Neuronal stem cell (in vitro differentiated cells): ENCODE measurements at regions not wholly inside any gene's neighbourhood (a gene's known extent, or its start where the extent isn't known, plus 50 kb on each side); places are given as distances from the start of the nearest gene placed in this dataset.
A peak's percentile ranks its signal among the peaks of the same experiment; 100 is the strongest.

Experiments used
- DNase-seq: peaks from one replicate; pipeline ENCODE4 v3.0.0-alpha.2; 2013; ENCODE audit warnings: low spot score
- H2AFZ ChIP-seq: one replicate; pipeline ENCODE4 v1.6.1; 2013; ENCODE audit warnings: mild to moderate bottlenecking, low read length, inconsistent platforms
- H2AK5ac ChIP-seq: 2 replicates; pipeline ENCODE4 v1.6.1; 2013; ENCODE audit warnings: low read depth, mild to moderate bottlenecking, inconsistent platforms, low read length, moderate library complexity, mixed read lengths
- H2BK120ac ChIP-seq: 2 replicates; pipeline ENCODE4 v1.6.1; 2013; ENCODE audit warnings: low read depth, mild to moderate bottlenecking, inconsistent platforms, low read length, moderate library complexity, mixed read lengths
- H2BK12ac ChIP-seq: one replicate; pipeline ENCODE4 v1.6.1; 2013; ENCODE audit warnings: low read length, inconsistent platforms
- H2BK15ac ChIP-seq: 2 replicates; pipeline ENCODE4 v1.6.1; 2013; ENCODE audit warnings: mild to moderate bottlenecking, low read length, inconsistent platforms, mixed read lengths
- H2BK5ac ChIP-seq: one replicate; pipeline ENCODE4 v1.6.1; 2013; ENCODE audit warnings: inconsistent platforms, mild to moderate bottlenecking, low read length, moderate library complexity
- H3K14ac ChIP-seq: one replicate; pipeline ENCODE4 v1.6.1; 2013; ENCODE audit warnings: low read length, inconsistent platforms
- H3K18ac ChIP-seq: 2 replicates; pipeline ENCODE4 v1.6.1; 2013; ENCODE audit warnings: low read length, inconsistent platforms
- H3K23ac ChIP-seq: 2 replicates; pipeline ENCODE4 v1.6.1; 2013; ENCODE audit warnings: low read depth, mild to moderate bottlenecking, mixed read lengths, low read length, inconsistent platforms; ENCODE audit not compliant: poor library complexity
- H3K27ac ChIP-seq: replicated peaks from 3 replicates; pipeline ENCODE4 v1.5.1; 2013; ENCODE audit warnings: low read length, inconsistent platforms
- H3K27me3 ChIP-seq, 3 experiments: 2 replicates each; pipeline ENCODE4 v1.6.1; 2013; ENCODE audit warnings: low read length in 3 of 3, mild to moderate bottlenecking in 2 of 3, inconsistent platforms in 1 of 3, low read depth in 1 of 3, mixed read lengths in 1 of 3, moderate library complexity in 1 of 3; ENCODE audit not compliant: control insufficient read depth in 3 of 3, insufficient read depth in 3 of 3
- H3K36me3 ChIP-seq, 2 donors: replicated peaks in 1 of 2; 2 replicates each; pipeline ENCODE4 v1.6.1; 2013; ENCODE audit warnings: low read length in 2 of 2; ENCODE audit not compliant: control insufficient read depth in 2 of 2, insufficient read depth in 2 of 2
- H3K4ac ChIP-seq: 2 replicates; pipeline ENCODE4 v1.6.1; 2013; ENCODE audit warnings: inconsistent platforms, mild to moderate bottlenecking, low read length, moderate library complexity
- H3K4me1 ChIP-seq, 2 donors: 1 replicate in 1 of 2; 2 replicates in 1 of 2; pipeline ENCODE4 v1.6.1; 2013; ENCODE audit warnings: low read length in 2 of 2, low read depth in 1 of 2; ENCODE audit not compliant: control insufficient read depth in 2 of 2, insufficient read depth in 1 of 2
- H3K4me2 ChIP-seq: one replicate; pipeline ENCODE4 v1.6.1; 2013; ENCODE audit warnings: mild to moderate bottlenecking, low read length, inconsistent platforms; ENCODE audit not compliant: insufficient read depth, poor library complexity, severe bottlenecking
- H3K4me3 ChIP-seq, 2 donors: 2 replicates each; pipeline ENCODE4 v1.5.1; 2013; ENCODE audit warnings: low read length in 2 of 2, mild to moderate bottlenecking in 2 of 2, inconsistent platforms in 1 of 2, moderate library complexity in 1 of 2
- H3K79me1 ChIP-seq: one replicate; pipeline ENCODE4 v1.6.1; 2013; ENCODE audit warnings: low read depth, mild to moderate bottlenecking, inconsistent platforms, low read length, moderate library complexity
- H3K9ac ChIP-seq: one replicate; pipeline ENCODE4 v1.6.1; 2013; ENCODE audit warnings: mild to moderate bottlenecking, low read depth, low read length, inconsistent platforms; ENCODE audit not compliant: poor library complexity
- H3K9me3 ChIP-seq, 2 donors: replicated peaks in 1 of 2; 2 replicates each; pipeline versions ENCODE3 to v1.6.1; 2013; ENCODE audit warnings: low read length in 2 of 2, mild to moderate bottlenecking in 2 of 2, inconsistent platforms in 1 of 2, low read depth in 1 of 2, mixed read lengths in 1 of 2, moderate library complexity in 1 of 2; ENCODE audit not compliant: control insufficient read depth in 2 of 2, insufficient read depth in 1 of 2
- H4K8ac ChIP-seq: one replicate; pipeline ENCODE4 v1.6.1; 2013; ENCODE audit warnings: low read depth, mild to moderate bottlenecking, inconsistent platforms, low read length, moderate library complexity
- H4K91ac ChIP-seq: one replicate; pipeline ENCODE4 v1.6.1; 2013; ENCODE audit warnings: low read length, low read depth, mild to moderate bottlenecking, inconsistent platforms; ENCODE audit not compliant: poor library complexity
- WGBS, 2 donors: extraction: QIAGEN DNeasy Blood & Tissue Kit; methylation state at CpG; one replicate each; pipeline ENCODE4 v1.1.7; 2013; ENCODE audit warnings: missing lambda C conversion rate in 2 of 2, mixed read lengths in 1 of 2; ENCODE audit not compliant: insufficient read length in 2 of 2, insufficient replicate concordance in 1 of 2; ENCODE audit errors: extremely low coverage in 2 of 2; 5-methylcytosine and 5-hydroxymethylcytosine counted together

GRCh38 chr6:110558575-110558974, 82.2 kb upstream of the SLC22A16 start:
- no peak overlapping the region for H2BK15ac ChIP-seq
- WGBS, 2 donors: no CpG with 5 or more reads among the region's 5 CpGs
- H3K36me3 ChIP-seq: no peaks in the 10 kb centered on the region
- H2BK5ac ChIP-seq: no peak overlapping the region
- H3K4me2 ChIP-seq: no peak overlapping the region
- no peak overlapping the region for H2AK5ac ChIP-seq
- H4K8ac ChIP-seq: no peak overlapping the region
- no peak overlapping the region for H2BK120ac ChIP-seq
- no peak overlapping the region for H3K23ac ChIP-seq
- H2BK12ac ChIP-seq: no peak overlapping the region
- no peak overlapping the region for H4K91ac ChIP-seq
- peaks cover 0 to 3% of the 10 kb centered on the region in 2 donors for H3K4me1 ChIP-seq
- H3K9me3 ChIP-seq: no peaks in the 10 kb centered on the region
- no peak overlapping the region for H3K14ac ChIP-seq
- H3K27ac ChIP-seq: no peak overlapping the region
- no peak overlapping the region for H3K9ac ChIP-seq
- H3K79me1 ChIP-seq: no peaks in the 10 kb centered on the region
- no peak overlapping the region for H2AFZ ChIP-seq
- no peak for DNase-seq
- no peak overlapping the region for H3K4me3 ChIP-seq
- peak overlapping the region; percentile 6 for H3K18ac ChIP-seq
- H3K4ac ChIP-seq: no peak overlapping the region
- no peaks in the 10 kb centered on the region for H3K27me3 ChIP-seq

DNA sequence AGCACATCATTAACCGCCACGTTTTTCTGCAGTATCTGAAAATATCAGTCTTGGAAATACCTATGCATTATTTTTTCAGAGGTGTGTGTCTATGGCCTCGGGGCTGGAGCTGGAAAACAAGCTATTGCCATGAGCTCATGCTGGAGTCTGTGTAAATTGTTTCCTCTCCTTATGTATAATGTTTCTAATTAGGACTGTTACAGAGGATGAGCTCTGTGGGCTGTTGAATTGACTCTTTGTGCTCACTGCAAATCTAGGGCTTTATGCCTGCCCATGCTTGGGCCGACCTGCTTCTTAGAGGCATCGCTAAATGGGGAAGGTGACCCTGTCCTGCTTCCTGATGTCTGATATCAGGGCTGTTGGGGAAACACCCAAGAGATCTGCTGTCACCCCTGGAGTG, 80.8 kb upstream of the SLC22A16 start:
- Histone ChIP-seq H2AFZ (no peak overlapping the region), H2BK120ac (no peak overlapping the region), H3K4me1 (peaks cover 0 to 3% of the 10 kb centered on the region in 2 donors), H3K14ac (no peak overlapping the region), H2AK5ac (no peak overlapping the region), H3K79me1 (no peaks in the 10 kb centered on the region), H4K8ac (no peak overlapping the region), H2BK15ac (no peak overlapping the region), H4K91ac (no peak overlapping the region), H3K4me3 (no peak overlapping the region), H3K36me3 (no peaks in the 10 kb centered on the region), H3K23ac (no peak overlapping the region), H3K9me3 (no peaks in the 10 kb centered on the region), H3K4me2 (no peak overlapping the region), H3K27me3 (no peaks in the 10 kb centered on the region), H2BK5ac (no peak overlapping the region), H3K9ac (no peak overlapping the region), H3K4ac (no peak overlapping the region), H2BK12ac (no peak overlapping the region), H3K27ac (no peak overlapping the region), H3K18ac (no peak overlapping the region)
- DNase-seq: no peak
- WGBS, 2 donors: no CpG with 5 or more reads among the region's 5 CpGs

GRCh38 chr6:110556317-110557110, 80.1 kb upstream of the SLC22A16 start:
- H3K4me2 ChIP-seq: no peak overlapping the region
- no peak for DNase-seq
- no peak overlapping the region for H3K4ac ChIP-seq
- no peak overlapping the region for H4K91ac ChIP-seq
- no CpG with 5 or more reads among the region's 9 CpGs for WGBS, 2 donors
- no peak overlapping the region for H2BK120ac ChIP-seq
- H3K79me1 ChIP-seq: no peaks in the 10 kb centered on the region
- peaks cover 0 to 3% of the 10 kb centered on the region in 2 donors for H3K4me1 ChIP-seq
- no peak overlapping the region for H3K18ac ChIP-seq
- no peak overlapping the region for H4K8ac ChIP-seq
- H3K27ac ChIP-seq: no peak overlapping the region
- H3K14ac ChIP-seq: no peak overlapping the region
- H3K9me3 ChIP-seq: peaks cover 0 to 3% of the 10 kb centered on the region in 2 donors
- H3K4me3 ChIP-seq: no peak overlapping the region
- no peak overlapping the region for H3K23ac ChIP-seq
- H2BK15ac ChIP-seq: no peak overlapping the region
- H2AFZ ChIP-seq: no peak overlapping the region
- no peak overlapping the region for H2BK5ac ChIP-seq
- H2BK12ac ChIP-seq: no peak overlapping the region
- no peak overlapping the region for H2AK5ac ChIP-seq
- no peak overlapping the region for H3K9ac ChIP-seq
- no peaks in the 10 kb centered on the region for H3K36me3 ChIP-seq
- no peaks in the 10 kb centered on the region for H3K27me3 ChIP-seq

DNA sequence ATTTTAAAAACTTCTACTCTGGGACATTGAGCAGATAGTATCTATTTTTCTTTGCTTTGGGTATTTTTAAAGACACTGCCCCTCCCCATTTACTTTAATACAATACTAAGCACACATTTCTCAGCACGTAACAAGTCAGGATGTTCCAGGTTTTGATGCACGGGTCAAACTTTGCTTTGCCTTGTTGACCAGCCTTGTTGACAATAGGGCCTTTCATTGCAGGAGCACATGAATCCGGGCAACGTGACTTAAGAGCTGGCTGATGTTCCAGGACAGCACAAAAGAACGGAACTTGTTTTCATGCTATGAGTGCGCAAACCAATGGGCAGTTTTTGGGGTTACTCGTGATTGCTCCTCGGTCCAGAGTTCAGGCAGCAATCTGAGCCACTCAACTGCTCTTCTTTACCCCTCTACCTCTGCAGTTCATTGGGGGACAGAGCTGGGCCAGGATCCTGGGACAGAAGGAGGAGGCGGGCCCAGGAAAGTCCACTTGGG, 78.6 kb upstream of the SLC22A16 start:
- Histone ChIP-seq H3K18ac (no peak overlapping the region), H3K4me2 (no peak overlapping the region), H2BK5ac (no peak overlapping the region), H3K23ac (no peak overlapping the region), H3K9me3 (peaks cover 0 to 4% of the 10 kb centered on the region in 2 donors), H3K36me3 (no peaks in the 10 kb centered on the region), H4K91ac (no peak overlapping the region), H2BK120ac (no peak overlapping the region), H3K4me3 (no peak overlapping the region), H3K4me1 (peaks cover 0 to 3% of the 10 kb centered on the region in 2 donors), H3K27ac (no peak overlapping the region), H2AK5ac (no peak overlapping the region), H3K4ac (no peak overlapping the region), H4K8ac (no peak overlapping the region), H3K27me3 (no peaks in the 10 kb centered on the region), H2BK15ac (no peak overlapping the region), H3K79me1 (no peaks in the 10 kb centered on the region), H2AFZ (no peak overlapping the region), H3K14ac (no peak overlapping the region), H3K9ac (no peak overlapping the region), H2BK12ac (no peak overlapping the region)
- WGBS, 2 donors: no CpG with 5 or more reads among the region's 9 CpGs
- no peak for DNase-seq
